ENCODE measurements at regions not wholly inside any gene's neighbourhood (a gene's known extent, or its start where the extent isn't known, plus 50 kb on each side); places are given as distances from the start of the nearest gene placed in this dataset.
"Not testable (repeated sequence)": the region's sequence is repeated elsewhere in the genome, so short reads cannot be mapped to it uniquely, and the experiment has no call there.

- H3K27ac ChIP-seq (ENCODE audit: low read length); H3K4me3 ChIP-seq (ENCODE audit: low read length); H3K4me1 ChIP-seq (ENCODE audit: control insufficient read depth, insufficient read depth, low read length); H3K36me3 ChIP-seq (ENCODE audit: control insufficient read depth, insufficient read depth, low read length); DNase-seq; H3K9me3 ChIP-seq (replicated peaks; ENCODE audit: control insufficient read depth, low read depth, low read length); H3K27me3 ChIP-seq (ENCODE audit: control insufficient read depth, insufficient read depth, low read length): not testable (repeated sequence)
- WGBS (ENCODE audit: insufficient coverage), result 88% methylated on average over 4 of the region's 17 CpGs
These were observed 343.5 kb downstream of the TUBA3C start for GRCh38 chr13:18837986-18838629.

GRCh38 chr13:18837179-18837745, 344.4 kb downstream of the TUBA3C start:
- not testable (repeated sequence) for DNase-seq; H3K4me1 ChIP-seq (ENCODE audit: control insufficient read depth, insufficient read depth, low read length); H3K27me3 ChIP-seq (ENCODE audit: control insufficient read depth, insufficient read depth, low read length); H3K4me3 ChIP-seq (ENCODE audit: low read length); H3K36me3 ChIP-seq (ENCODE audit: control insufficient read depth, insufficient read depth, low read length); H3K27ac ChIP-seq (ENCODE audit: low read length); H3K9me3 ChIP-seq (replicated peaks; ENCODE audit: control insufficient read depth, low read depth, low read length)
- WGBS (ENCODE audit: insufficient coverage), result 88% methylated on average over 19 of the region's 26 CpGs

- not testable (repeated sequence) for H3K4me3 ChIP-seq (ENCODE audit: low read length); H3K36me3 ChIP-seq (ENCODE audit: control insufficient read depth, insufficient read depth, low read length); H3K27me3 ChIP-seq (ENCODE audit: control insufficient read depth, insufficient read depth, low read length); H3K9me3 ChIP-seq (replicated peaks; ENCODE audit: control insufficient read depth, low read depth, low read length); H3K4me1 ChIP-seq (ENCODE audit: control insufficient read depth, insufficient read depth, low read length); H3K27ac ChIP-seq (ENCODE audit: low read length); DNase-seq
- 95% methylated on average over 32 of the region's 45 CpGs for WGBS (ENCODE audit: insufficient coverage)
These were observed 345.0 kb downstream of the TUBA3C start for GRCh38 chr13:18836371-18837178.

- no CpG with 5 or more reads among the region's 5 CpGs for WGBS (ENCODE audit: insufficient coverage)
- H3K9me3 ChIP-seq (replicated peaks; ENCODE audit: control insufficient read depth, low read depth, low read length); H3K27ac ChIP-seq (ENCODE audit: low read length); H3K36me3 ChIP-seq (ENCODE audit: control insufficient read depth, insufficient read depth, low read length); H3K4me1 ChIP-seq (ENCODE audit: control insufficient read depth, insufficient read depth, low read length); H3K4me3 ChIP-seq (ENCODE audit: low read length); H3K27me3 ChIP-seq (ENCODE audit: control insufficient read depth, insufficient read depth, low read length); DNase-seq: not testable (repeated sequence)
These were observed 345.9 kb downstream of the TUBA3C start for GRCh38 chr13:18835754-18836153.

GRCh38 chr13:18824678-18825077, 356.9 kb downstream of the TUBA3C start:
- H3K9me3 ChIP-seq (replicated peaks; ENCODE audit: control insufficient read depth, low read depth, low read length); H3K4me3 ChIP-seq (ENCODE audit: low read length); H3K27ac ChIP-seq (ENCODE audit: low read length); DNase-seq; H3K36me3 ChIP-seq (ENCODE audit: control insufficient read depth, insufficient read depth, low read length); H3K4me1 ChIP-seq (ENCODE audit: control insufficient read depth, insufficient read depth, low read length); H3K27me3 ChIP-seq (ENCODE audit: control insufficient read depth, insufficient read depth, low read length): not testable (repeated sequence)
- WGBS (ENCODE audit: insufficient coverage), result no CpG with 5 or more reads among the region's 1 CpG

- H3K27ac ChIP-seq (ENCODE audit: low read length); H3K9me3 ChIP-seq (replicated peaks; ENCODE audit: control insufficient read depth, low read depth, low read length); DNase-seq; H3K4me3 ChIP-seq (ENCODE audit: low read length); H3K27me3 ChIP-seq (ENCODE audit: control insufficient read depth, insufficient read depth, low read length); H3K4me1 ChIP-seq (ENCODE audit: control insufficient read depth, insufficient read depth, low read length); H3K36me3 ChIP-seq (ENCODE audit: control insufficient read depth, insufficient read depth, low read length): not testable (repeated sequence)
- no CpG with 5 or more reads among the region's 3 CpGs for WGBS (ENCODE audit: insufficient coverage)
These were observed 358.7 kb downstream of the TUBA3C start for GRCh38 chr13:18822655-18823639.

GRCh38 chr13:18773988-18774387, 407.6 kb downstream of the TUBA3C start:
- H3K36me3 ChIP-seq (ENCODE audit: control insufficient read depth, insufficient read depth, low read length); H3K27me3 ChIP-seq (ENCODE audit: control insufficient read depth, insufficient read depth, low read length); H3K9me3 ChIP-seq (replicated peaks; ENCODE audit: control insufficient read depth, low read depth, low read length); DNase-seq; H3K4me1 ChIP-seq (ENCODE audit: control insufficient read depth, insufficient read depth, low read length); H3K4me3 ChIP-seq (ENCODE audit: low read length); H3K27ac ChIP-seq (ENCODE audit: low read length): not testable (repeated sequence)
- 83% methylated on average over 2 of the region's 2 CpGs for WGBS (ENCODE audit: insufficient coverage)

- H3K27me3 ChIP-seq (ENCODE audit: control insufficient read depth, insufficient read depth, low read length), result not testable (repeated sequence)
- 35% methylated on average over 2 of the region's 4 CpGs for WGBS (ENCODE audit: insufficient coverage)
These were observed 439.9 kb downstream of the TUBA3C start for GRCh38 chr13:18741696-18742095.

GRCh38 chr13:18739310-18739709, 442.3 kb downstream of the TUBA3C start:
- Histone ChIP-seq H3K27me3 (ENCODE audit: control insufficient read depth, insufficient read depth, low read length) (no peaks in the 10 kb centered on the region), H3K36me3 (ENCODE audit: control insufficient read depth, insufficient read depth, low read length) (no peaks in the 10 kb centered on the region), H3K27ac (ENCODE audit: low read length) (no peak overlapping the region), H3K4me3 (ENCODE audit: low read length) (no peak overlapping the region), H3K9me3 (replicated peaks; ENCODE audit: control insufficient read depth, low read depth, low read length) (peaks cover 9% of the 10 kb centered on the region), H3K4me1 (ENCODE audit: control insufficient read depth, insufficient read depth, low read length) (no peaks in the 10 kb centered on the region)
- WGBS (ENCODE audit: insufficient coverage), result 38% methylated on average over 1 of the region's 2 CpGs
- DNase-seq, result no peak

More at GRCh38 chr13:18741696-18742095, 439.9 kb downstream of the TUBA3C start:
- not testable (repeated sequence) for H3K4me1 ChIP-seq (ENCODE audit: control insufficient read depth, insufficient read depth, low read length); H3K36me3 ChIP-seq (ENCODE audit: control insufficient read depth, insufficient read depth, low read length); H3K27ac ChIP-seq (ENCODE audit: low read length); DNase-seq; H3K4me3 ChIP-seq (ENCODE audit: low read length)
- peaks cover 11% of the 10 kb centered on the region for H3K9me3 ChIP-seq (replicated peaks; ENCODE audit: control insufficient read depth, low read depth, low read length)

- not testable (repeated sequence) for H3K4me1 ChIP-seq (ENCODE audit: control insufficient read depth, insufficient read depth, low read length); H3K36me3 ChIP-seq (ENCODE audit: control insufficient read depth, insufficient read depth, low read length); DNase-seq; H3K27ac ChIP-seq (ENCODE audit: low read length); H3K4me3 ChIP-seq (ENCODE audit: low read length); H3K9me3 ChIP-seq (replicated peaks; ENCODE audit: control insufficient read depth, low read depth, low read length); H3K27me3 ChIP-seq (ENCODE audit: control insufficient read depth, insufficient read depth, low read length)
- 78% methylated on average over 1 of the region's 4 CpGs for WGBS (ENCODE audit: insufficient coverage)
These were observed 443.5 kb downstream of the TUBA3C start for GRCh38 chr13:18738086-18738485.
